Stimulated activated memory B cell treated with anti-CD40 and anti-IgM and Interleukin-4, amounts not matched to agents 10 μg/mL and 1 μg/mL and 100 μg/mL, for 72 hours (primary cell): ENCODE measurements at regions not wholly inside any gene's neighbourhood (a gene's known extent, or its start where the extent isn't known, plus 50 kb on each side); places are given as distances from the start of the nearest gene placed in this dataset.
A peak's percentile ranks its signal among the peaks of the same experiment; 100 is the strongest.
"Not testable (repeated sequence)": the region's sequence is repeated elsewhere in the genome, so short reads cannot be mapped to it uniquely, and the experiment has no call there.

Experiments
- ATAC-seq: fragments of 150-1000 bp; cut with Tn5 transposase; 2 replicates; pipeline ENCODE4 v1.10.0; 2021
- H3K27ac Mint-ChIP-seq: one replicate; pipeline ENCODE4 v1.8.0; 2022; ENCODE audit warnings: mild to moderate bottlenecking, mixed read lengths
- H3K27me3 Mint-ChIP-seq: one replicate; pipeline ENCODE4 v1.8.0; 2022; ENCODE audit warnings: mixed read lengths
- H3K36me3 Mint-ChIP-seq: one replicate; pipeline ENCODE4 v1.8.0; 2022; ENCODE audit warnings: mixed read lengths
- H3K4me1 Mint-ChIP-seq: one replicate; pipeline ENCODE4 v1.8.0; 2022; ENCODE audit warnings: mixed read lengths
- H3K4me3 Mint-ChIP-seq: one replicate; pipeline ENCODE4 v1.8.0; 2022; ENCODE audit warnings: mild to moderate bottlenecking, moderate library complexity, mixed read lengths
- H3K9me3 Mint-ChIP-seq: one replicate; pipeline ENCODE4 v1.8.0; 2022; ENCODE audit warnings: mixed read lengths

DNA sequence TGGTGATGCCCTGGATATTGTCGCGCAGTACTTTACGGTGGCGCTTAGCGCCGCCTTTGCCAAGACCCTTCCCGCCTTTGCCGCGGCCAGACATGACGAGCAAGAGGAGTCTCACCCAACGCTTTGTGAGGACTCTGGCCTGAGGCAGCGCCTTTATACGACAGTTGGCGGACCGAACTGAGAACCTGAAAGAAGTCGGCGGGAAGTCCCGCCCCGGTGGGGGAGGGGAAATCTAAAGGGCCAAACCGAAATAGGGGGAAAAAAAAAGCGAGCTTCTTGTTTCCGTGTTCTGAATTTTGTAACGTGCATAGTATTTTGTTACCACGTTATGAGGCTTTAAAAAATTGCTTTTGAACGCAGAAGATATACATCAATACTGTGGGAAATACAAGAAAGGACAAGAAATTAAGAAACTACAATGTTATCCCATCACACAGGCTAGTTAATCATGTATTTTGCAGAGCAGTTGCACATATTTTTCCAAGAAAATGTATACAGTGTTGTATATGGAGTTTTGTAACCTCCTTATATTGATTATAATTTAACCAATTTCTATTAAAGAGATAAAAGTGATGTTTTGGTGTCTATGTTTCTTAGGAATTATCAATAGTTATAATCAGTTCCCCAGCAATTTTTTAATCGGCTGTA is 80.6 kb downstream of the OR2B2 start:
- not testable (repeated sequence) for H3K27me3 Mint-ChIP-seq, H3K9me3 Mint-ChIP-seq
- Mint-ChIP-seq H3K4me3 (peak overlapping the region; percentile 86), H3K36me3 (peaks cover 20% of the 10 kb centered on the region), H3K27ac (peak overlapping the region; percentile 96), H3K4me1 (peaks cover 32% of the 10 kb centered on the region)
- peak; percentile 97 for ATAC-seq

DNA sequence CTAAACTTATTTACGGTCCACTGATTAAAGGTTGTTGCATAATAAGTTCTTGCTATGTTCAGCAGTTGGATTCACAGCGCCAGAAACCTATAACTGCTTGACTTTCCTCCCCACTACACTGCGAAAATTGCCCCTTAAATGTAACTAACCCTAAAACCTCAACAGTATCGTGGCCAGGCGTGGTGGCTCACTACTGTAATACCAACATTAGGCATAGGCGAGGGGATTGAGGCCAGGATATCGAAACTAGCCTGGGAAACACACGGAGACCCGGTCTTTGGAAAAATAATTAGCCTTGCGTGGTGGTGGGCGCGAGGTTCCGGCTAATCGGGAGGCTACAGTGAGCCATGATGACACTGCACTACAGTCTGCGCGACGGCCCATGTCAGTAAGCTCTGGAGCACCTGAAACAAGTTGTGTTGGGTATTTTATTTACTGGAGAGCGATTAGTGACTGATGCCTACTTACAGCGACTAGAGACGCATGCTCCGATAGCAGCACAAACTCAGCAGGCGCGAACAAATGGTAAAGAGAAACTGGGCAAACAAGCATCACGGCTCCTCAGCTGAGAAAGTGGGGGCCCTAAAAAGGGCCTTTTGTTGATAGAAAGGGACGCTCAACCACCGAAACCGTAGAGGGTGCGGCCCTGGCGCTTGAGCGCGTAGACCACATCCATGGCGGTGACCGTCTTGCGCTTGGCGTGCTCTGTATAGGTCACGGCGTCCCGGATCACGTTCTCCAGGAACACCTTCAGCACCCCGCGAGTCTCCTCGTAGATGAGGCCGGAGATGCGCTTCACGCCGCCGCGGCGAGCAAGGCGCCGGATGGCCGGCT is 81.4 kb downstream of the OR2B2 start:
- peak overlapping the region; percentile 86 for H3K4me3 Mint-ChIP-seq
- peak overlapping the region; percentile 96 for H3K27ac Mint-ChIP-seq
- H3K27me3 Mint-ChIP-seq, H3K9me3 Mint-ChIP-seq: not testable (repeated sequence)
- peak; percentile 71 for ATAC-seq
- H3K36me3 Mint-ChIP-seq: peaks cover 20% of the 10 kb centered on the region
- peaks cover 27% of the 10 kb centered on the region for H3K4me1 Mint-ChIP-seq

DNA sequence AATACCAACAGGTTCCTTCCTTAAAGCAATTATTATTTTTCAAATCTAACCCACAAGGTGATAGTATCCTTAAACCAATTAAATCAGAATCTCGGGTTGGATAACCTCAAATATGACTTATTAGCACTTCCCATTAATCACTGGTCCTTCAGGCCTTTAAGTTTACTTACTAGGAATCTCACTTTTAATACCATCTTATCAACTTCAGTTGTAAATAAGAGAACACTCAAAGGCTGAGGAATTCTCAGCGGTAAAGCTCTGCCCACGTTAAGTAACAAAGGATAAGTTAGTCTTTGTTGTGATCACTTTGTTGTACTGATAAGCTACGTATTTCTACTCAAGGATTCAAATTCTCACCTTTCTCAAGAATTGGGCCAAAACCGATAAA is 82.0 kb downstream of the OR2B2 start:
- Mint-ChIP-seq H3K4me3 (peak overlapping the region; percentile 86), H3K9me3 (peaks cover 4% of the 10 kb centered on the region), H3K27me3 (no peaks in the 10 kb centered on the region), H3K4me1 (peaks cover 30% of the 10 kb centered on the region), H3K27ac (peak overlapping the region; percentile 96), H3K36me3 (peaks cover 19% of the 10 kb centered on the region)
- ATAC-seq: no peak

DNA sequence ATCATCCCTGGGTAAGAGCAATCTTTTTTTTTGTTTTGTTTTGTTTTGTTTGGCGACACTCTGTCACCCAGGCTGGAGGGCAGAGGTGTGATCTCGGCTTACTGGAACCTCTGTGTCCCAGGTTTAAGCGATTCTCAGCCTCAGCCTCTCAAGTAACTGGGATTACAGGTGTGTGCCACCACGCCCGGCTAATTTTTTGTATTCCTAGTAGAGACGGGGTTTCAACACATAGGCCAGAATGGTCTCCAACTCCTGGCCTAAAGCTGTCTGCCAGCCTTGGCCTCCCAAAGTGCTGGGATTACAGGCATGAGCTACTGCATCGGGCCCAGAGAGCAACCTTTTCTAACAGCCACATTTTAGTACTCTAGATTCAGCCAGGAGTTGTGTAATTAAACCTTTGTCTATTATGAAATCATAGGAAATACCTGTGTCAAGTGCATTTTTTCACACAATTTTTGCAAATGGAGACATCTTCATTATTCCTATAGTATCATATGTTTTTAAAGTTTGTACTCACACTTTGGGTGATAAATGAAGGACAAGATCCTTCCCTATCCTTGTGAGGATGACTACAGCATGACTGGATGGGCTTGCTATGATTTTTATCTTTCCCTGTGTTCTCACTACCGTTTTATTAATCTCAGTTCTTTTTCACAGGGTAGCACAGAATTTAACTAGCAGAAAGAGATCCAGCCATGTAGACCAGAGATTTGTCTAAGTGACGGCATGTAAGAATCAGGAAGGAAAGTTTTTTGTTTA is 82.6 kb downstream of the OR2B2 start:
- no peak for ATAC-seq
- peaks cover 14% of the 10 kb centered on the region for H3K36me3 Mint-ChIP-seq

DNA sequence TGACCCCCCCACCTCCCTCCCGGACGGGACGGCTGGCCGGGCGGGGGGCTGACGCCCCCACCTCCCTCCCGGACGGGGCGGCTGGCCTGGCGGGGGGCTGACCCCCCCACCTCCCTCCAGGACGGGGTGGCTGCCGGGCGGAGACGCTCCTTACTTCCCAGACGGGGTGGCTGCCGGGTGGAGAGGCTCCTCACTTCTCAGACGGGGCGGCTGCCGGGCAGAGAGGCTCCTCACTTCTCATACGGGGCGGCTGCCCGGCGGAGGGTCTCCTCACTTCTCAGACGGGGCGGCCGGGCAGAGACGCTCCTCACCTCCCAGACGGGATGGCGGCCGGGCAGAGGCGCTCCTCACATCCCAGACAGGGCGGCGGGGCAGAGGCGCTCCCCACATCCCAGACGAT is 84.7 kb downstream of the OR2B2 start:
- not testable (repeated sequence) for ATAC-seq, H3K9me3 Mint-ChIP-seq, H3K27ac Mint-ChIP-seq, H3K4me3 Mint-ChIP-seq, H3K36me3 Mint-ChIP-seq, H3K27me3 Mint-ChIP-seq
- H3K4me1 Mint-ChIP-seq: peaks cover 43% of the 10 kb centered on the region

More for the DNA sequence above, 82.6 kb downstream of the OR2B2 start:
- H3K27ac Mint-ChIP-seq: peak overlapping the region; percentile 96
- H3K27me3 Mint-ChIP-seq: no peaks in the 10 kb centered on the region
- H3K4me3 Mint-ChIP-seq: peak overlapping the region; percentile 86
- H3K9me3 Mint-ChIP-seq: peaks cover 4% of the 10 kb centered on the region
- peaks cover 31% of the 10 kb centered on the region for H3K4me1 Mint-ChIP-seq

DNA sequence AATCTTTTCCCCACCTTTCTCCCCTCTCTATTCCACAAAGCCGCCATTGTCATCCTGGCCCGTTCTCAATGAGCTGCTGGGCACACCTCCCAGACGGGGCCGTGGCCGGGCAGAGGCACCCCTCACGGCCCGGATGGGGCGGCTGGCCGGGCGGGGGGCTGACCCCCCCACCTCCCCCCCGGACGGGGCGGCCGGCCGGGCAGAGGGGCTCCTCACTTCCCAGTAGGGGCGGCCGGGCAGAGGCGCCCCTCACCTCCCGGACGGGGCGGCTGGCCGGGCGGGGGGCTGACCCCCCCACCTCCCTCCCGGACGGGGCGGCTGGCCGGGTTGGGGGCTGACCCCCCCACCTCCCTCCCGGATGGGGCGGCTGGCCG is 85.6 kb downstream of the OR2B2 start:
- H3K4me3 Mint-ChIP-seq, H3K36me3 Mint-ChIP-seq, ATAC-seq, H3K9me3 Mint-ChIP-seq, H3K27me3 Mint-ChIP-seq, H3K27ac Mint-ChIP-seq: not testable (repeated sequence)
- H3K4me1 Mint-ChIP-seq: peaks cover 43% of the 10 kb centered on the region

DNA sequence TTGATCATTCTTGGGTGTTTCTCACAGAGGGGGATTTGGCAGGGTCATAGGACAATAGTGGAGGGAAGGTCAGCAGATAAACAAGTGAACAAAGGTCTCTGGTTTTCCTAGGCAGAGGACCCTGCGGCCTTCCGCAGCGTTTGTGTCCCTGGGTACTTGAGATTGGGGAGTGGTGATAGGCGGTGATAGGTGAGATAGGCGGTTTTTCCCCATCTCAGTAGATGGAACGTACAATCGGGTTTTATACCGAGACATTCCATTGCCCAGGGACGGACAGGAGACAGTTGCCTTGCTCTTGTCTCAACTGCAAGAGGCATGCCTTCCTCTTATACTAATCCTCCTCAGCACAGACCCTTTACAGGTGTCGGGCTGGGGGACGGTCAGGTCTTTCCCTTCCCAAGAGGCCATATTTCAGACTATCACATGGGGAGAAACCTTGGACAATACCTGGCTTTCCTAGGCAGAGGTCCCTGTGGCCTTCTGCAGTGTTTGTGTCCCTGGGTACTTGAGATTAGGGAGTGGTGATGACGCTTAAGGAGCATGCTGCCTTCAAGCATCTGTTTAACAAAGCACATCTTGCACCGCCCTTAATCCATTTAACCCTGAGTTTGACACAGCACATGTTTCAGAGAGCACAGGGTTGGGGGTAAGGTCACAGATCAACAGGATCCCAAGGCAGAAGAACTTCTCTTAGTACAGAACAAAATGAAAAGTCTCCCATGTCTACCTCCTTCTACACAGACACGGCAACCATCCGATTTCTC is 86.2 kb downstream of the OR2B2 start:
- H3K9me3 Mint-ChIP-seq, H3K27me3 Mint-ChIP-seq, H3K36me3 Mint-ChIP-seq, ATAC-seq: not testable (repeated sequence)
- Mint-ChIP-seq H3K4me1 (peaks cover 43% of the 10 kb centered on the region), H3K27ac (peak overlapping the region; percentile 96), H3K4me3 (peak overlapping the region; percentile 63)

DNA sequence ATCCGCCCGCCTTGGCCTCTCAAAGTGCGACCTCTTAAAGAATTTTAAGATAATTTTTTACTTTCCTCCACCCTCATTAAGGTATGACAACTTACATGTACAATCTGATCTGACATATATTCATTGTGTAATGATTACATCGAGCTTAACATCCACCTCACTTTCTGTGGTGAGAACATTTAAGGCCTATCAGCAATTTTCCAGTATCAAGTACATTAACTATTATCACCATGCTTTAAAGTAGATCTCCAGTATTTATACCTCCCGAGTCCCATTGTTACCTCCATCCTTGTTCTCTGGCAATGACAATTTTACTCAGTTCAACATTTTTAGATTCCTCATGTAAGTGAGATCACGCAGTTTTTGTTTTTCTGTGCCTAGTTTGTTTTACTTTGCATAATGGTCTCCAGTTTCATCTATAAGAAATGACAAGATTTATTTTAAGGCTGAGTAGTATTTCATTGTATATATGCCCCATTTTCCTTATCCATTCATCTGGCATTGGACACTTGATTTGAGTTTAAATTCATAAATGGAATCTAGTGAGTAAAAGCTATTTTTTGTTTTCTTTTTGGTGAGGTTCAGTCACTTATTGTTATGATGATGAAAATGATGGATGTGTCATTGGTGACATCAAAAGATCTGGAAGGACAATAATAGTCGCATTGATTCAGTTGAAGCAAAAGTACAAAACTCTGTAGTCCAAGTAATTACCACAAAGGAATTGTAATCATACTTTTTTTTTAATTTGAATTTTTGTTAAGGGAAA is 87.0 kb downstream of the OR2B2 start:
- Mint-ChIP-seq H3K27me3 (no peaks in the 10 kb centered on the region), H3K4me3 (peak overlapping the region; percentile 87), H3K36me3 (no peaks in the 10 kb centered on the region), H3K27ac (peak overlapping the region; percentile 96), H3K4me1 (peaks cover 36% of the 10 kb centered on the region), H3K9me3 (peaks cover 2% of the 10 kb centered on the region)
- ATAC-seq: no peak

DNA sequence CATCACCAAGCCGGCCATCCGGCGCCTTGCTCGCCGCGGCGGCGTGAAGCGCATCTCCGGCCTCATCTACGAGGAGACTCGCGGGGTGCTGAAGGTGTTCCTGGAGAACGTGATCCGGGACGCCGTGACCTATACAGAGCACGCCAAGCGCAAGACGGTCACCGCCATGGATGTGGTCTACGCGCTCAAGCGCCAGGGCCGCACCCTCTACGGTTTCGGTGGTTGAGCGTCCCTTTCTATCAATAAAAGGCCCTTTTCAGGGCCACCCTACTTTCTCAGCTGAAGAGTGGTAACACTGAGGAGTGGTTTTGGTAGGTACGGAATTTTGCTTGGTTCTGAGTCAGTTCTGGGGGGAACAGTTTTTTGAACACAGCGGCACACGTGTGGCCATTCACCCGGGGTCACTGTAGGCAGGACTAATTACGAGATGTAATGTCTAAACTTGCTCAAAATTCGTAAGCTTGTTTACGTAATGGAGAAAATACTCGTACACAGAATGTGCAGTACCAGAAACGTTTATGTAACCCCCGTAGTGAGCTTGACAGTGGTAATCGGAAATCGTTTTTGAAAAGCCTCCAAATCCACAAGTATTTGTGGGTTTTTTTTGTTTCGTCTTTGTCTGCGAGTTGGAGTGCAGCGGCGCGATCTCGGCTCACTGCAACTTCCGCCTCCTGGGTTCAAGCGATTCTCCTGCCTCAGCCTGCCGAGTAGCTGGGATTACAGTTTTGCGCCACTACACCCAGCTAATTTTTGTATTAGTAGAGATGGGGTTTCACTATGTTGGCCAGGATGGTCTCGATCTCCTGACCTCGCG is 87.8 kb downstream of the OR2B2 start:
- not testable (repeated sequence) for H3K9me3 Mint-ChIP-seq, H3K27me3 Mint-ChIP-seq, H3K36me3 Mint-ChIP-seq, ATAC-seq
- Mint-ChIP-seq H3K4me1 (peaks cover 28% of the 10 kb centered on the region), H3K4me3 (peak overlapping the region; percentile 87), H3K27ac (peak overlapping the region; percentile 96)

DNA sequence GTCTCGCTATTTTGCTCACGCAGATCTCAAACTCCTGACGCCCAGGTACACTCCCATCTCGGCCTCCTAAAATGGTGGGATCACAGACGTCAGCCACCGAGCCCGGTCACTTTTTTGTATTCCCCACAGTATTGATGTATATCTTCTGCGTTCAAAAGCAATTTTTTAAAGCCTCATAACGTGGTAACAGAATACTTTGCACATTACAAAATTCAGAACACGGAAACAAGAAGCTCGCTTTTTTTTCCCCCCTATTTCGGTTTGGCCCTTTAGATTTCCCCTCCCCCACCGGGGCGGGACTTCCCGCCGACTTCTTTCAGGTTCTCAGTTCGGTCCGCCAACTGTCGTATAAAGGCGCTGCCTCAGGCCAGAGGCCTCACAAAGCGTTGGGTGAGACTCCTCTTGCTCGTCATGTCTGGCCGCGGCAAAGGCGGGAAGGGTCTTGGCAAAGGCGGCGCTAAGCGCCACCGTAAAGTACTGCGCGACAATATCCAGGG is 88.4 kb downstream of the OR2B2 start:
- not testable (repeated sequence) for H3K27me3 Mint-ChIP-seq, H3K9me3 Mint-ChIP-seq, H3K36me3 Mint-ChIP-seq
- peak; percentile 96 for ATAC-seq
- peak overlapping the region; percentile 87 for H3K4me3 Mint-ChIP-seq
- H3K4me1 Mint-ChIP-seq: peaks cover 26% of the 10 kb centered on the region
- H3K27ac Mint-ChIP-seq: peak overlapping the region; percentile 96

DNA sequence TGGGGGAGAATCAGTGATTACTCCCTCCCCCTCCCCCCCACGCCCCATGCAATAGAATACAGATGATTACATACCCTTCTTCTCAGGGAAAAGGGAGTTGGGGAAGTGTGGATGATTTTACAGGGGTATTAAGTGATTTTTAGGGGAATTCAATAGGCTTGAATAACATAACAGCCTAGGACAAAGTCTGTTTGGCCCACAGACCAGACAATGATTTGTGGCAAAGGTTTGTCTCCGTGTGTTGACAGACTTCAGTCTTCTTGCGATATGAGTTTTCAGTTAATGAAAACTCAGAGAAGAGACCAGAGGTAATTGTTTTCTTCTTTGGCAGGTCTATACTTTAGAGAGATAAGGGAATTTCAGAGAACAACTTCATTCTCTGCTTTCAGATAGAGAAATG is 95.3 kb downstream of the OR2B2 start:
- no peak overlapping the region for H3K4me3 Mint-ChIP-seq
- peaks cover 25% of the 10 kb centered on the region for H3K4me1 Mint-ChIP-seq
- ATAC-seq: no peak
- H3K9me3 Mint-ChIP-seq: peaks cover 3% of the 10 kb centered on the region
- no peak overlapping the region for H3K27ac Mint-ChIP-seq
- H3K36me3 Mint-ChIP-seq: no peaks in the 10 kb centered on the region
- H3K27me3 Mint-ChIP-seq: no peaks in the 10 kb centered on the region

DNA sequence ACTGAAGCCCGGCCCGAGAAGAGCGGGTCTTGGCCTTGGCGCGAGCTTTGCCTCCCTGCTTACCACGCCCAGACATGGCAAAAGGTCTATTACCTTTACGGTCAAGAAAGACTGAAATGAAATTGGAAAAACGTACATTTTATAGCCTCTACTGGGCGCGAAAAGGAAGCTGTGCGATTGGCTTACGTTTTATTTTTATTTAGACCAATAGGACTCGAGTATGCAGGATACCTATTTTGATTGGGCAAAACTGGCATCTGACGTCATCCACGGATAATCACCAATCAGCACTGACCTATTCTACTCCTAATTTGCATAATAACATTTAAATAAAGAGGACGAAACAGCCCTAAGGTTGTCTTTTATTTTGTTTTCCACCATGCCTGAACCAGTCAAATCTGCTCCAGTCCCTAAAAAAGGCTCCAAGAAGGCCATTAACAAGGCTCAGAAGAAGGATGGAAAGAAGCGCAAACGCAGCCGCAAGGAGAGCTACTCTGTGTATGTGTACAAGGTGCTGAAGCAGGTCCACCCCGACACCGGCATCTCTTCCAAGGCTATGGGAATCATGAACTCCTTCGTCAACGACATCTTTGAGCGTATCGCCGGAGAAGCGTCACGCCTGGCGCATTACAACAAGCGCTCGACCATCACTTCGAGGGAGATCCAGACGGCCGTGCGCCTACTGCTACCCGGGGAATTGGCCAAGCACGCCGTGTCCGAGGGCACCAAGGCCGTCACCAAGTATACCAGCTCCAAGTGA is 97.4 kb downstream of the OR2B2 start:
- Mint-ChIP-seq H3K27ac (peak overlapping the region; percentile 92), H3K4me1 (peaks cover 42% of the 10 kb centered on the region), H3K36me3 (no peaks in the 10 kb centered on the region), H3K27me3 (no peaks in the 10 kb centered on the region), H3K9me3 (peaks cover 3% of the 10 kb centered on the region), H3K4me3 (peak overlapping the region; percentile 82)
- ATAC-seq: peak; percentile 86

DNA sequence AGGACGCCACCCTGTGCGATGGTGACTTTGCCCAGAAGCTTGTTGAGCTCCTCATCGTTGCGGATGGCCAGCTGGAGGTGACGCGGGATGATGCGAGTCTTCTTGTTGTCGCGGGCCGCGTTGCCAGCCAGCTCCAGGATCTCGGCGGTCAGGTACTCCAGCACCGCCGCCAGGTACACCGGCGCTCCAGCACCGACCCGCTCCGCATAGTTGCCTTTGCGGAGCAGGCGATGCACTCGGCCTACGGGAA is 97.9 kb downstream of the OR2B2 start:
- not testable (repeated sequence) for ATAC-seq, H3K36me3 Mint-ChIP-seq

More for the DNA sequence above, 97.9 kb downstream of the OR2B2 start:
- not testable (repeated sequence) for H3K9me3 Mint-ChIP-seq, H3K27me3 Mint-ChIP-seq
- H3K4me1 Mint-ChIP-seq: peaks cover 44% of the 10 kb centered on the region
- peak overlapping the region; percentile 92 for H3K27ac Mint-ChIP-seq
- H3K4me3 Mint-ChIP-seq: peak overlapping the region; percentile 82
